Heart right ventricle (tissue), 16 donors: ENCODE measurements at regions not wholly inside any gene's neighbourhood (a gene's known extent, or its start where the extent isn't known, plus 50 kb on each side); places are given as distances from the start of the nearest gene placed in this dataset.

Experiments used
- ATAC-seq, 8 donors: fragments of 200-7000 bp; cut with Tn5 transposase; one replicate each; pipeline ENCODE4 v1.9.1; 2020; ENCODE audit warnings: mild to moderate bottlenecking in 8 of 8, moderate library complexity in 8 of 8, moderate number of reproducible peaks in 1 of 8
- DNase-seq, 2 donors: peaks; one replicate each; pipeline ENCODE4 v3.0.0-alpha.2; 2020
- H3K27ac ChIP-seq, 10 donors: fragments of 200-600 bp; sonication (generic) in 2 of 10; one replicate each; pipeline versions ENCODE4 v1.5.0 to v1.8.0; 2020 to 2022; ENCODE audit warnings: mild to moderate bottlenecking in 3 of 10
- H3K27me3 ChIP-seq, 7 donors: fragments of 200-600 bp; one replicate each; pipeline ENCODE4 v1.8.0; 2021 to 2022; ENCODE audit warnings: mild to moderate bottlenecking in 2 of 7
- H3K36me3 ChIP-seq, 9 donors: fragments of 200-600 bp; sonication (generic) in 1 of 9; one replicate each; pipeline versions ENCODE4 v1.5.0 to v1.8.0; 2020 to 2022; ENCODE audit warnings: mild to moderate bottlenecking in 2 of 9
- H3K4me1 ChIP-seq, 9 donors: fragments of 200-600 bp; sonication (generic) in 1 of 9; one replicate each; pipeline versions ENCODE4 v1.5.0 to v1.8.0; 2020 to 2022; ENCODE audit warnings: mild to moderate bottlenecking in 4 of 9
- H3K4me3 ChIP-seq, 10 donors: fragments of 200-600 bp; sonication (generic) in 2 of 10; one replicate each; pipeline versions ENCODE4 v1.5.0 to v1.8.0; 2020 to 2022; ENCODE audit warnings: mild to moderate bottlenecking in 7 of 10, moderate library complexity in 2 of 10
- H3K9me3 ChIP-seq, 11 donors: fragments of 200-600 bp in 10 of 11; sonication (generic) in 2 of 11; one replicate each; pipeline versions ENCODE4 v1.5.0 to v1.8.0; 2013 to 2022; ENCODE audit warnings: mild to moderate bottlenecking in 2 of 11, control low read depth in 1 of 11, moderate library complexity in 1 of 11
- WGBS, 2 donors: extraction: QIAGEN DNeasy Blood & Tissue Kit; methylation state at CpG; one replicate each; pipeline ENCODE4 v1.1.7; 2013; ENCODE audit warnings: inconsistent platforms in 1 of 2; 5-methylcytosine and 5-hydroxymethylcytosine counted together
- intact Hi-C, 10 donors: fragments of 100-400 bp; cut with DNase I; formaldehyde crosslinking; loops; one replicate each; pipeline versions ENCODE4 v1.11.1 to v1.14.2; 2022
- TF ChIP-seq, protein P1 (sequence below), 9 donors: fragments of 200-600 bp; sonication (generic) in 2 of 9; IDR thresholded peaks; one replicate each; pipeline versions ENCODE4 v1.5.0 to v1.8.0; 2021 to 2022; ENCODE audit warnings: antibody characterized with exemption in 9 of 9, mild to moderate bottlenecking in 5 of 9, moderate library complexity in 1 of 9
- donor health status: Arrhythmogenic right ventricular cardiomyopathy.
- donor health status: ischemic (EF 13 %, LVEDD 7.1; RV severe dilation, severe dysfunction).
- donor health status: healthy with polysubstance abuse.
- donor health status: DM: no; HTN: yes; CAD: no.
- donor health status: DM: no; HTN: no; CAD: no.
- donor health status: ischemic (EF 25% LVEDD 6.9; RV normal size, moderate dysfunction).
- donor health status: ischemic (EF 25% LVEDD 5.7; RV mildly dilated, moderate dysfunction).
- donor health status: healthy.
- donor health status: DM: yes; HTN: yes; CAD: no.
- donor health status: Ischemic cardiomyopathy.
- donor health status: ischemic (EF 35%, LVEDD 5.7; RV mildly dilated, moderate dysfunction).
- donor health status: nonischemic (EF 11% LVEDD 7.7; RV severe dilation, severe dysfunction).
- donor health status: DM: yes; HTN: yes; CAD: no.
- donor health status: PGD.
- donor health status: ischemic (EF 29% LVEDD 5.4; RV normal size, mild dysfunction).
- donor health status: nonischemic (EF 23%, LVEDD 6.1; RV moderate dilation, normal function).

DNA sequence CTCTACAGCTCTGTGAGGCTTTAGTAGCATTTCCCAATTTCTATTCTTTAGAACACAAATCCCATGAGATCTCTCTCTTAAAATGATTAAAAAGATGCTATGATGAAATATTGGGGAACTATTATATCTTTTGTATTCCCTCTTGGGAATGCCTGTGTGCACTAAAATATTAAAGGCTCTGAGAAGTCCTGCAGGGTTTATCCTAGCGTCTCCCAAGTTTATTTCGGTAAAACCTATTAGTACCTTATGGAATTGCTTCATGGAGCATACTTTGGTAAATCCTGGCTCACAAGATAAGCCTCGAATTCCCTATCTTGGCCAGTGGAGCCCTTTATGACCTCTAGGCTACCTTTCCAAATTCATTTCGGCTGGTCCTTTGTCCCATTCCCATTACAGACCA, 306.8 kb downstream of the VRK1 start:
- intact Hi-C loops: no loop called here
- Histone ChIP-seq H3K9me3 (peaks cover 0 to 10% (median 0%) of the 10 kb centered on the region in 11 donors), H3K36me3 (no peaks in the 10 kb centered on the region), H3K4me1 (no peaks in the 10 kb centered on the region), H3K27ac (no peak overlapping the region), H3K27me3 (peaks cover 0 to 20% (median 7%) of the 10 kb centered on the region in 7 donors), H3K4me3 (no peak overlapping the region)
- ATAC-seq: no peak
- 77% methylated on average over 4 of the region's 4 CpGs for WGBS, 2 donors
- TF ChIP-seq, protein P1, sequence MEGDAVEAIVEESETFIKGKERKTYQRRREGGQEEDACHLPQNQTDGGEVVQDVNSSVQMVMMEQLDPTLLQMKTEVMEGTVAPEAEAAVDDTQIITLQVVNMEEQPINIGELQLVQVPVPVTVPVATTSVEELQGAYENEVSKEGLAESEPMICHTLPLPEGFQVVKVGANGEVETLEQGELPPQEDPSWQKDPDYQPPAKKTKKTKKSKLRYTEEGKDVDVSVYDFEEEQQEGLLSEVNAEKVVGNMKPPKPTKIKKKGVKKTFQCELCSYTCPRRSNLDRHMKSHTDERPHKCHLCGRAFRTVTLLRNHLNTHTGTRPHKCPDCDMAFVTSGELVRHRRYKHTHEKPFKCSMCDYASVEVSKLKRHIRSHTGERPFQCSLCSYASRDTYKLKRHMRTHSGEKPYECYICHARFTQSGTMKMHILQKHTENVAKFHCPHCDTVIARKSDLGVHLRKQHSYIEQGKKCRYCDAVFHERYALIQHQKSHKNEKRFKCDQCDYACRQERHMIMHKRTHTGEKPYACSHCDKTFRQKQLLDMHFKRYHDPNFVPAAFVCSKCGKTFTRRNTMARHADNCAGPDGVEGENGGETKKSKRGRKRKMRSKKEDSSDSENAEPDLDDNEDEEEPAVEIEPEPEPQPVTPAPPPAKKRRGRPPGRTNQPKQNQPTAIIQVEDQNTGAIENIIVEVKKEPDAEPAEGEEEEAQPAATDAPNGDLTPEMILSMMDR (IDR thresholded peaks at IDR 0.05): no peak
- no peak for DNase-seq

DNA sequence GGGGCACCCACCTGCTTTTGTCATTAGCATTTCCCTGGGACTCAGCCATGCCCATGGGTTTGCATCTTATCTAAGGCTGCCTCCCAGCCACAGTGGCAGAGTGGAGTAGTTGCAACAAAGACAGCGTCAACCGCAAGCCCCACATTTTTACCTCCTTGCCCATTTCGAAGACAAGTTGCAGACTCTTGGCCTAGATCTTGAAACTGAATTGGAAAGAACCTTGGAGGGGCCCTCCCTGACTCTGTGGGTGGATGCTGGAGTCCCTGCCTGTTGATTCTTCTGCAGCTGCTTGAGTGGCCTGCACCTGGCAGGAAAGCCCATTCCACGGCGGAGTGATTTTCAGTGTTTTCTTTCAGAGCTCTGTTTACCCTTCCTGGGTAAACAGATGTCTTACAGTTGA, 309.0 kb downstream of the VRK1 start:
- Histone ChIP-seq H3K9me3 (peaks cover 0 to 20% (median 5%) of the 10 kb centered on the region in 11 donors), H3K27me3 (peaks cover 0 to 12% (median 9%) of the 10 kb centered on the region in 7 donors), H3K36me3 (no peaks in the 10 kb centered on the region), H3K4me3 (no peak overlapping the region), H3K4me1 (no peaks in the 10 kb centered on the region), H3K27ac (no peak overlapping the region)
- ATAC-seq (no peak), DNase-seq (no peak)
- 79 to 82% methylated on average over 5 of the region's 5 CpGs for WGBS, 2 donors
- intact Hi-C loops: no loop called here
- TF ChIP-seq, protein P1 (IDR thresholded peaks at IDR 0.05): no peak

DNA sequence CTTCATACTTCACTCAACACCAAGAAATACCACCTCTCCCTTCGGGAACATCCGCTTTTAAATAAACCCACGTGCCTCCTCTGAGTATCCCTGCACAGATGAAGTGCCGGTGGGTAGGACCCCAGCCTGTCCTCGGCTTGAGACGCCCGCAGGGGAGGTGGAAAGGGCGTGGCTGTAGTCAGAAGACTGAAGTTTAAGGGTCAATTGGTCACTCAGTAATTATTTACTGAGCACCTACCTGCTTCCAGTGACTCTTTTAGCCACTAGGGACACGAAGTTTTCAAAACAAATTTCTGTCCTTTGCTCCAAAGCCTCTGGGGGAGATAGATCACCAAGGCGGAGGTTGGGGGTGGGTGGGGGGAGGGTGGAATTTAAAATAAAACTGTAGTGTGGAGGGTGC, 309.4 kb downstream of the VRK1 start:
- DNase-seq: no peak
- intact Hi-C loops: no loop called here
- no peaks in the 10 kb centered on the region for H3K4me1 ChIP-seq
- TF ChIP-seq, protein P1 (IDR thresholded peaks at IDR 0.05): no peak
- no peak overlapping the region for H3K4me3 ChIP-seq
- WGBS, 2 donors: 77 to 80% methylated on average over 10 of the region's 10 CpGs
- peaks cover 0 to 13% (median 5%) of the 10 kb centered on the region in 7 donors for H3K27me3 ChIP-seq
- H3K9me3 ChIP-seq: peaks cover 0 to 20% (median 5%) of the 10 kb centered on the region in 11 donors
- no peak overlapping the region for H3K27ac ChIP-seq
- H3K36me3 ChIP-seq: no peaks in the 10 kb centered on the region
- no peak for ATAC-seq

DNA sequence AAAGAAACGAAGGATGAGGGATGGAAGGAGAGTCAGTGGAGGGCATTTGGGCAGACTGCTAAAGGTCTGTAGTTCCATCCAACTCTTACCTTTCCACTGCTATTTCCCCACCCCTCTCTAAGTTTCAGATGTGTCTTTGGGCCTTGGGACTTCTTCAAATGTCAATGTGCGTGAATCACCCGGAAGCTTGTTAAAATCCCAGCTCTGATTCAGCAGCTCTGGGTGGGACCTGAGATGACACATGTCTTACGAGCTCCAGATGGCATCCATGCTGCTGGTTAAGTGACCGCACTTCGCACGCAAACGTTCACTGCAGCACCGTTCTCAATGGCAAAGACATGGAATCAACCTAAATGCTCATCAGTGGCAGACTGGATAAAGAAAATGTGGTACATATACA, 309.9 kb downstream of the VRK1 start:
- Histone ChIP-seq H3K27ac (no peak overlapping the region), H3K4me3 (no peak overlapping the region), H3K4me1 (no peaks in the 10 kb centered on the region), H3K36me3 (no peaks in the 10 kb centered on the region), H3K9me3 (peaks cover 0 to 20% (median 5%) of the 10 kb centered on the region in 11 donors), H3K27me3 (peaks cover 0 to 18% (median 5%) of the 10 kb centered on the region in 7 donors)
- 84 to 87% methylated on average over 9 of the region's 9 CpGs for WGBS, 2 donors
- ATAC-seq (no peak), DNase-seq (no peak)
- TF ChIP-seq, protein P1 (IDR thresholded peaks at IDR 0.05): no peak
- intact Hi-C loops: no loop called here
